GM18505 (cell line): ENCODE measurements at regions not wholly inside any gene's neighbourhood (a gene's known extent, or its start where the extent isn't known, plus 50 kb on each side); places are given as distances from the start of the nearest gene placed in this dataset.

Source experiments
- ATAC-seq: cut with Tn5 transposase; IDR thresholded peaks from one replicate; pipeline ENCODE4 v1.9.1; 2021; ENCODE audit not compliant: unreplicated experiment
- POLR2A ChIP-seq: IDR thresholded peaks from 4 replicates; pipeline ENCODE4 v1.6.1; 2011; ENCODE audit warnings: borderline replicate concordance; ENCODE audit not compliant: insufficient read depth, insufficient read length; ENCODE audit errors: extremely low read depth

- no peak for TF ChIP-seq POLR2A
- no peak for ATAC-seq
Observed at GRCh38 chr2:129055242-129055641, 736.6 kb upstream of the HS6ST1 start.

- ATAC-seq, result no peak
- TF ChIP-seq POLR2A, result no peak
Observed at GRCh38 chr2:129055824-129056223, 737.2 kb upstream of the HS6ST1 start.

GRCh38 chr2:129056309-129056958 is 737.8 kb upstream of the HS6ST1 start:
- TF ChIP-seq POLR2A, result no peak

GRCh38 chr2:129056959-129057317 is 738.3 kb upstream of the HS6ST1 start:
- ATAC-seq, result no peak
- TF ChIP-seq POLR2A, result no peak

More at GRCh38 chr2:129056309-129056958, 737.8 kb upstream of the HS6ST1 start:
- no peak for ATAC-seq

GRCh38 chr2:129058981-129059380 is 740.3 kb upstream of the HS6ST1 start:
- ATAC-seq, result no peak

GRCh38 chr2:129059476-129059875 is 740.8 kb upstream of the HS6ST1 start:
- ATAC-seq, result no peak
- TF ChIP-seq POLR2A, result no peak

More at GRCh38 chr2:129058981-129059380, 740.3 kb upstream of the HS6ST1 start:
- TF ChIP-seq POLR2A, result no peak

GRCh38 chr2:129061069-129061768 is 742.6 kb upstream of the HS6ST1 start:
- peak; percentile 64 for ATAC-seq
- TF ChIP-seq POLR2A, result no peak

GRCh38 chr2:129061769-129062121 is 743.1 kb upstream of the HS6ST1 start:
- TF ChIP-seq POLR2A, result no peak
- ATAC-seq, result no peak

- ATAC-seq, result no peak
- no peak for TF ChIP-seq POLR2A
Observed at GRCh38 chr2:129062146-129062912, 743.7 kb upstream of the HS6ST1 start.

GRCh38 chr2:129067070-129067469 is 748.4 kb upstream of the HS6ST1 start:
- TF ChIP-seq POLR2A, result no peak

GRCh38 chr2:129067953-129068352 is 749.3 kb upstream of the HS6ST1 start:
- TF ChIP-seq POLR2A, result no peak
- no peak for ATAC-seq

More at GRCh38 chr2:129067070-129067469, 748.4 kb upstream of the HS6ST1 start:
- ATAC-seq, result no peak

GRCh38 chr2:129068543-129068942 is 749.9 kb upstream of the HS6ST1 start:
- no peak for ATAC-seq

GRCh38 chr2:129069875-129070594 is 751.4 kb upstream of the HS6ST1 start:
- no peak for ATAC-seq
- no peak for TF ChIP-seq POLR2A

More at GRCh38 chr2:129068543-129068942, 749.9 kb upstream of the HS6ST1 start:
- TF ChIP-seq POLR2A, result no peak
